ENCODE measurements at regions not wholly inside any gene's neighbourhood (a gene's known extent, or its start where the extent isn't known, plus 50 kb on each side); places are given as distances from the start of the nearest gene placed in this dataset.

DNA sequence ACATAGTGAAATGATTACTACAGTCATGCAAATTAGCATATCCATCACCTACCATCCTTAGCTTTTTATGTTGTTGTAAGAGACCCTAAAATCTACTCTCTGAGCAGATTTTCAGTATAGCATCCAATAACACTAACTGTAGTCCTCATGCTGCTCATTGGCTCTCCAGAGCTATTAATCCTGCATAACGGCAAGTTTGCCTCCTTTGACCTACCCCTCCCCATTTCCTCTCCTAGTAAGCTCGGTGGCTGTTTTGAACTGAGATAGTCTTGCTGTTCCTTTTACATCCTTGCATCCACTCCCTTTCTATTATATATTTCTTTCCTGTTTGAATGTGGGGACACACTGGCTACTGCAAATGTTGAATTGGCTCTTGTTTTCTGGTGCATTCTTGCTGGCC lies 481.5 kb downstream of the TSN start:
- no peak overlapping the region for H3K27ac ChIP-seq (ENCODE audit: low read length in 2 of 2)
- no peak for ATAC-seq (ENCODE audit: low read depth)
- Mint-ChIP-seq H3K27me3 (no peaks in the 10 kb centered on the region), H3K27ac (no peak overlapping the region), H3K4me3 (no peak overlapping the region), H3K4me1 (no peaks in the 10 kb centered on the region), H3K9me3 (ENCODE audit: insufficient read depth) (no peaks in the 10 kb centered on the region)
- no peak overlapping the region for H3K4me2 ChIP-seq (replicated peaks; ENCODE audit: low read depth, low read length, poor library complexity, severe bottlenecking)
- no peak overlapping the region for H3K4me3 ChIP-seq (ENCODE audit: control extremely low read depth in 1 of 5, extremely low read depth in 1 of 5, insufficient read depth in 1 of 5, low read depth in 2 of 5, low read length in 4 of 5)
- no peaks in the 10 kb centered on the region for H3K27me3 ChIP-seq (replicated peaks in 1 of 4; ENCODE audit: control extremely low read depth in 1 of 4, control insufficient read depth in 3 of 4, insufficient read depth in 4 of 4, low read length in 3 of 4)
- intact Hi-C loops (cut with micrococcal nuclease): no loop called here
- no peak for DNase-seq
- H3K9me3 ChIP-seq (ENCODE audit: control extremely low read depth in 1 of 3, control insufficient read depth in 2 of 3, insufficient read depth in 1 of 3, low read length in 2 of 3): no peaks in the 10 kb centered on the region
- H3K79me2 ChIP-seq (ENCODE audit: control insufficient read depth, insufficient read depth, low read length): no peaks in the 10 kb centered on the region
- no peak overlapping the region for H3K9ac ChIP-seq (ENCODE audit: low read length)
- no peak for TF ChIP-seq EZH2 (IDR thresholded peaks at IDR 0.05; ENCODE audit: borderline replicate concordance, insufficient read depth, low read depth, low read length, poor library complexity, severe bottlenecking)
- TF ChIP-seq, protein P1, sequence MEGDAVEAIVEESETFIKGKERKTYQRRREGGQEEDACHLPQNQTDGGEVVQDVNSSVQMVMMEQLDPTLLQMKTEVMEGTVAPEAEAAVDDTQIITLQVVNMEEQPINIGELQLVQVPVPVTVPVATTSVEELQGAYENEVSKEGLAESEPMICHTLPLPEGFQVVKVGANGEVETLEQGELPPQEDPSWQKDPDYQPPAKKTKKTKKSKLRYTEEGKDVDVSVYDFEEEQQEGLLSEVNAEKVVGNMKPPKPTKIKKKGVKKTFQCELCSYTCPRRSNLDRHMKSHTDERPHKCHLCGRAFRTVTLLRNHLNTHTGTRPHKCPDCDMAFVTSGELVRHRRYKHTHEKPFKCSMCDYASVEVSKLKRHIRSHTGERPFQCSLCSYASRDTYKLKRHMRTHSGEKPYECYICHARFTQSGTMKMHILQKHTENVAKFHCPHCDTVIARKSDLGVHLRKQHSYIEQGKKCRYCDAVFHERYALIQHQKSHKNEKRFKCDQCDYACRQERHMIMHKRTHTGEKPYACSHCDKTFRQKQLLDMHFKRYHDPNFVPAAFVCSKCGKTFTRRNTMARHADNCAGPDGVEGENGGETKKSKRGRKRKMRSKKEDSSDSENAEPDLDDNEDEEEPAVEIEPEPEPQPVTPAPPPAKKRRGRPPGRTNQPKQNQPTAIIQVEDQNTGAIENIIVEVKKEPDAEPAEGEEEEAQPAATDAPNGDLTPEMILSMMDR (IDR thresholded peaks at IDR 0.05): no peak
- ChIA-PET POLR2A (no interaction called here), CTCF (no interaction called here)
- H3K36me3 ChIP-seq (replicated peaks in 1 of 2; ENCODE audit: control extremely low read depth in 1 of 2, control insufficient read depth in 1 of 2, extremely low read depth in 1 of 2, insufficient read depth in 2 of 2, low read length in 1 of 2): no peaks in the 10 kb centered on the region
- H4K20me1 ChIP-seq (ENCODE audit: control insufficient read depth, insufficient read depth, low read length, poor library complexity, severe bottlenecking): no peaks in the 10 kb centered on the region
- no peak overlapping the region for H2AFZ ChIP-seq (ENCODE audit: insufficient read depth, low read depth, low read length, poor library complexity, severe bottlenecking)
- 86% methylated on average over 1 of the region's 2 CpGs for WGBS (ENCODE audit: insufficient coverage)
- no peaks in the 10 kb centered on the region for H3K4me1 ChIP-seq (ENCODE audit: control insufficient read depth in 2 of 2, insufficient read depth in 2 of 2, low read length in 2 of 2)

DNA sequence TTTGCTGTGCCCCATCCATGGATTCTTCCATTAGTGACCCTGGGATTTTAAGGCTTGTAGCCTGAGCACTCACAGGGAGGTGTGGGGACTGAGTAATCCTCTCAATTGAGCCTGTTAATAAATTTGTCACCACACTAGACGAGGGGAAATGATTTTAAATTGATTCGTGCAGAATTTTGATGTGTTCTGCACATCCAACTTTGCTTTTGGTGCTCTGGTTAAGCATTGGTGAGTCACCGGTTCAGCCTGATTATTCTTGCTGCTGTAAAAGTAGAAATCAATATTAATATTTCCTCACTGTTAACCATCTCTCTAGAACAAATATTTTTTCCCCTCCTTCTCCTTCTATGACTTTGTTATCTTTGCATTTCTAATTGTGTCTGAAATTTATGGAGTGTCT lies 482.0 kb downstream of the TSN start:
- DNase-seq (no peak), ATAC-seq (ENCODE audit: low read depth) (no peak)
- H3K4me1 ChIP-seq (ENCODE audit: control insufficient read depth in 2 of 2, insufficient read depth in 2 of 2, low read length in 2 of 2): no peaks in the 10 kb centered on the region
- no peak overlapping the region for H3K4me3 ChIP-seq (ENCODE audit: control extremely low read depth in 1 of 5, extremely low read depth in 1 of 5, insufficient read depth in 1 of 5, low read depth in 2 of 5, low read length in 4 of 5)
- H2AFZ ChIP-seq (ENCODE audit: insufficient read depth, low read depth, low read length, poor library complexity, severe bottlenecking): no peak overlapping the region
- TF ChIP-seq, protein P1 (IDR thresholded peaks at IDR 0.05): no peak
- TF ChIP-seq EZH2 (IDR thresholded peaks at IDR 0.05; ENCODE audit: borderline replicate concordance, insufficient read depth, low read depth, low read length, poor library complexity, severe bottlenecking): no peak
- ChIA-PET CTCF (no interaction called here), POLR2A (no interaction called here)
- H3K4me1 Mint-ChIP-seq: no peaks in the 10 kb centered on the region
- H3K79me2 ChIP-seq (ENCODE audit: control insufficient read depth, insufficient read depth, low read length): no peaks in the 10 kb centered on the region
- no peak overlapping the region for H3K9ac ChIP-seq (ENCODE audit: low read length)
- H3K9me3 Mint-ChIP-seq (ENCODE audit: insufficient read depth): no peaks in the 10 kb centered on the region
- intact Hi-C loops (cut with micrococcal nuclease): no loop called here
- H3K4me2 ChIP-seq (replicated peaks; ENCODE audit: low read depth, low read length, poor library complexity, severe bottlenecking): no peak overlapping the region
- no peak overlapping the region for H3K27ac Mint-ChIP-seq
- no peak overlapping the region for H3K4me3 Mint-ChIP-seq
- H3K9me3 ChIP-seq (ENCODE audit: control extremely low read depth in 1 of 3, control insufficient read depth in 2 of 3, insufficient read depth in 1 of 3, low read length in 2 of 3): no peaks in the 10 kb centered on the region
- no peaks in the 10 kb centered on the region for H4K20me1 ChIP-seq (ENCODE audit: control insufficient read depth, insufficient read depth, low read length, poor library complexity, severe bottlenecking)
- H3K27me3 ChIP-seq (replicated peaks in 1 of 4; ENCODE audit: control extremely low read depth in 1 of 4, control insufficient read depth in 3 of 4, insufficient read depth in 4 of 4, low read length in 3 of 4): no peaks in the 10 kb centered on the region
- no CpG with 5 or more reads among the region's 3 CpGs for WGBS (ENCODE audit: insufficient coverage)
- H3K27ac ChIP-seq (ENCODE audit: low read length in 2 of 2): no peak overlapping the region
- no peaks in the 10 kb centered on the region for H3K27me3 Mint-ChIP-seq
- H3K36me3 ChIP-seq (replicated peaks in 1 of 2; ENCODE audit: control extremely low read depth in 1 of 2, control insufficient read depth in 1 of 2, extremely low read depth in 1 of 2, insufficient read depth in 2 of 2, low read length in 1 of 2): no peaks in the 10 kb centered on the region
